Upper lobe of left lung (tissue), 4 donors: ENCODE measurements at regions not wholly inside any gene's neighbourhood (a gene's known extent, or its start where the extent isn't known, plus 50 kb on each side); places are given as distances from the start of the nearest gene placed in this dataset.

Experiments used
- CTCF ChIP-seq, 6 experiments: fragments of 450-650 bp in 4 of 6; fragments of 200-600 bp in 2 of 6; sonication (generic) in 2 of 6; IDR thresholded peaks; one replicate each; pipeline ENCODE4 v1.5.1; 2016 to 2019; ENCODE audit warnings: antibody characterized with exemption in 6 of 6
- EP300 ChIP-seq, 4 donors: sonication (generic); formaldehyde crosslinking; IDR thresholded peaks; one replicate each; pipeline ENCODE4 v1.5.1; 2017; ENCODE audit warnings: antibody characterized with exemption in 4 of 4, control low read depth in 2 of 4
- POLR2A ChIP-seq, 4 donors: fragments of 450-650 bp; IDR thresholded peaks; one replicate each; pipeline ENCODE4 v1.5.1; 2016 to 2017; ENCODE audit warnings: antibody characterized with exemption in 4 of 4, mild to moderate bottlenecking in 2 of 4
- POLR2AphosphoS5 ChIP-seq, 2 donors: sonication (generic); formaldehyde crosslinking; IDR thresholded peaks; one replicate each; pipeline ENCODE4 v1.5.1; 2017; ENCODE audit warnings: antibody characterized with exemption in 2 of 2

DNA sequence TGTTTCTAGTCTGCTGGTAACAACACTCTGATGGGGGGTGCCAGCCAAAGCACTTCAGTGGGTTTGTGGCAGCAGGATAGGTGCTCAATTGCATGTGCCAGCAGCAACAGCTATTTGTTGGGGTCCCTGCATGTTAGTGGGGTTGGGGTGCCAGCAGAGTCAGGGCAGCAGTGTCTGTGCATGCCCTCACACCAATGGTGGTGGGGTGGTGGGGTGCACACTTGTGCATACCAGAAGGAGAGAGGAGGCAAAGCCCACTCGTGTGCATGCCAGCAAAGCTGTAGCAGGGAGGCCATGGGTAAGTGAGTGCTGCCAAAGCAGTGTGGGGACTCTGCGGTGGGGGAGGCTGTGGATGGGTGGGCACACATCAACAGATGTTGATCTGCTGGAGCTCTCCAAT is 232.2 kb downstream of the GABRG2 start:
- TF ChIP-seq POLR2AphosphoS5 (IDR thresholded peaks at IDR 0.05) (no peak), POLR2A (IDR thresholded peaks at IDR 0.05) (no peak), CTCF (IDR thresholded peaks at IDR 0.05) (no peak), EP300 (IDR thresholded peaks at IDR 0.05) (no peak)
